ENCODE measurements at regions not wholly inside any gene's neighbourhood (a gene's known extent, or its start where the extent isn't known, plus 50 kb on each side); places are given as distances from the start of the nearest gene placed in this dataset.

GRCh38 chr4:188450571-188450970 is 311.3 kb downstream of the TRIML1 start:
- no peak overlapping the region for H3K27ac ChIP-seq
- 63 to 69% methylated on average over 3 of the region's 3 CpGs for WGBS, 2 donors
- H3K4me3 ChIP-seq: no peak overlapping the region
- H3K27me3 ChIP-seq: no peaks in the 10 kb centered on the region
- H3K36me3 ChIP-seq: no peaks in the 10 kb centered on the region
- no peak for TF ChIP-seq CTCF (IDR thresholded peaks at IDR 0.05)
- no peak for TF ChIP-seq POLR2A (IDR thresholded peaks at IDR 0.05)
- TF ChIP-seq EP300 (IDR thresholded peaks at IDR 0.05): no peak
- no peaks in the 10 kb centered on the region for H3K9me3 ChIP-seq
- DNase-seq (ENCODE audit: low spot score in 2 of 2): no peak
- H3K4me1 ChIP-seq: no peaks in the 10 kb centered on the region

- Histone ChIP-seq H3K27me3 (no peaks in the 10 kb centered on the region), H3K27ac (no peak overlapping the region), H3K4me3 (no peak overlapping the region), H3K4me1 (no peaks in the 10 kb centered on the region), H3K9me3 (no peaks in the 10 kb centered on the region), H3K36me3 (no peaks in the 10 kb centered on the region)
- no peak for DNase-seq (ENCODE audit: low spot score in 2 of 2)
- WGBS, 2 donors: 38 to 43% methylated on average over 11 of the region's 11 CpGs
- TF ChIP-seq EP300 (IDR thresholded peaks at IDR 0.05): no peak
Observed at GRCh38 chr4:188452097-188452496, 312.9 kb downstream of the TRIML1 start.

- no peaks in the 10 kb centered on the region for H3K36me3 ChIP-seq
- WGBS, 2 donors: 56 to 60% methylated on average over 5 of the region's 5 CpGs
- no peak for DNase-seq (ENCODE audit: low spot score in 2 of 2)
- no peaks in the 10 kb centered on the region for H3K27me3 ChIP-seq
- no peaks in the 10 kb centered on the region for H3K9me3 ChIP-seq
- H3K27ac ChIP-seq: no peak overlapping the region
- TF ChIP-seq EP300 (IDR thresholded peaks at IDR 0.05) (no peak), POLR2A (IDR thresholded peaks at IDR 0.05) (no peak), CTCF (IDR thresholded peaks at IDR 0.05) (no peak)
- H3K4me1 ChIP-seq: no peaks in the 10 kb centered on the region
- no peak overlapping the region for H3K4me3 ChIP-seq
Observed at GRCh38 chr4:188454575-188454974, 315.3 kb downstream of the TRIML1 start.

GRCh38 chr4:188455062-188455752 is 316.0 kb downstream of the TRIML1 start:
- no peaks in the 10 kb centered on the region for H3K4me1 ChIP-seq
- H3K4me3 ChIP-seq: no peak overlapping the region
- H3K27me3 ChIP-seq: no peaks in the 10 kb centered on the region
- 67 to 88% methylated on average over 6 of the region's 6 CpGs for WGBS, 2 donors
- TF ChIP-seq POLR2A (IDR thresholded peaks at IDR 0.05): no peak
- TF ChIP-seq EP300 (IDR thresholded peaks at IDR 0.05): no peak
- no peak for TF ChIP-seq CTCF (IDR thresholded peaks at IDR 0.05)
- no peaks in the 10 kb centered on the region for H3K36me3 ChIP-seq
- H3K27ac ChIP-seq: no peak overlapping the region
- no peak for DNase-seq (ENCODE audit: low spot score in 2 of 2)
- H3K9me3 ChIP-seq: no peaks in the 10 kb centered on the region

GRCh38 chr4:188459381-188459780 is 320.1 kb downstream of the TRIML1 start:
- no peak overlapping the region for H3K4me3 ChIP-seq
- no peak for DNase-seq (ENCODE audit: low spot score in 2 of 2)
- H3K27me3 ChIP-seq: no peaks in the 10 kb centered on the region
- no peaks in the 10 kb centered on the region for H3K36me3 ChIP-seq
- peaks cover 0 to 4% (median 0%) of the 10 kb centered on the region in 4 donors for H3K9me3 ChIP-seq
- 76 to 93% methylated on average over 1 of the region's 1 CpG for WGBS, 2 donors
- no peak overlapping the region for H3K27ac ChIP-seq
- TF ChIP-seq CTCF (IDR thresholded peaks at IDR 0.05) (no peak), EP300 (IDR thresholded peaks at IDR 0.05) (no peak), POLR2A (IDR thresholded peaks at IDR 0.05) (no peak)
- H3K4me1 ChIP-seq: no peaks in the 10 kb centered on the region
